Thymus (tissue), 11 donors: ENCODE measurements at regions not wholly inside any gene's neighbourhood (a gene's known extent, or its start where the extent isn't known, plus 50 kb on each side); places are given as distances from the start of the nearest gene placed in this dataset.
"Not testable (repeated sequence)": the region's sequence is repeated elsewhere in the genome, so short reads cannot be mapped to it uniquely, and the experiment has no call there.

Experiments
- DNase-seq, 9 donors: peaks; one replicate each; pipeline ENCODE4 v3.0.0-alpha.2; 2013; ENCODE audit warnings: low spot score in 9 of 9, low read depth in 6 of 9, missing footprints in 1 of 9
- H3K27ac ChIP-seq, 2 donors: one replicate each; pipeline ENCODE4 v1.5.1; 2013; ENCODE audit warnings: control low read depth in 1 of 2, low read depth in 1 of 2, low read length in 1 of 2, mild to moderate bottlenecking in 1 of 2, moderate library complexity in 1 of 2
- H3K27me3 ChIP-seq, 2 donors: one replicate each; pipeline ENCODE4 v1.5.1; 2013; ENCODE audit warnings: low read length in 1 of 2; ENCODE audit not compliant: control insufficient read depth in 2 of 2, insufficient read depth in 1 of 2
- H3K36me3 ChIP-seq, 2 donors: one replicate each; pipeline ENCODE4 v1.5.1; 2013; ENCODE audit warnings: low read length in 1 of 2, mild to moderate bottlenecking in 1 of 2, moderate library complexity in 1 of 2; ENCODE audit not compliant: control insufficient read depth in 2 of 2, insufficient read depth in 2 of 2
- H3K4me1 ChIP-seq, 2 donors: one replicate each; pipeline ENCODE4 v1.5.1; 2013; ENCODE audit warnings: low read length in 2 of 2; ENCODE audit not compliant: control insufficient read depth in 2 of 2, insufficient read depth in 2 of 2
- H3K4me3 ChIP-seq, 2 donors: one replicate each; pipeline ENCODE4 v1.5.1; 2013; ENCODE audit warnings: low read length in 2 of 2, control low read depth in 1 of 2, mild to moderate bottlenecking in 1 of 2
- H3K9me3 ChIP-seq, 2 donors: one replicate each; pipeline ENCODE4 v1.5.1; 2013; ENCODE audit warnings: low read length in 1 of 2, mild to moderate bottlenecking in 1 of 2; ENCODE audit not compliant: control insufficient read depth in 2 of 2, insufficient read depth in 1 of 2
- WGBS: extraction: QIAGEN DNeasy Blood & Tissue Kit; methylation state at CpG from one replicate; pipeline ENCODE4 v1.1.7; 2013; 5-methylcytosine and 5-hydroxymethylcytosine counted together
- donor health status: healthy.

- Histone ChIP-seq H3K4me1 (no peaks in the 10 kb centered on the region), H3K27me3 (no peaks in the 10 kb centered on the region), H3K9me3 (no peaks in the 10 kb centered on the region), H3K4me3 (no peak overlapping the region), H3K36me3 (no peaks in the 10 kb centered on the region), H3K27ac (no peak overlapping the region)
- 95% methylated on average over 1 of the region's 1 CpG for WGBS
- DNase-seq: no peak
Observed at GRCh38 chr1:166695115-166695514, 144.2 kb upstream of the POGK start.

GRCh38 chr1:166695834-166696233, 143.4 kb upstream of the POGK start:
- H3K4me3 ChIP-seq, H3K9me3 ChIP-seq, H3K27me3 ChIP-seq, H3K4me1 ChIP-seq, H3K36me3 ChIP-seq, H3K27ac ChIP-seq, DNase-seq: not testable (repeated sequence)
- WGBS: 54% methylated on average over 2 of the region's 2 CpGs

GRCh38 chr1:166698771-166699170, 140.5 kb upstream of the POGK start:
- DNase-seq: no peak
- Histone ChIP-seq H3K27ac (no peak overlapping the region), H3K36me3 (no peaks in the 10 kb centered on the region), H3K4me1 (no peaks in the 10 kb centered on the region), H3K27me3 (no peaks in the 10 kb centered on the region), H3K4me3 (no peak overlapping the region), H3K9me3 (no peaks in the 10 kb centered on the region)
- WGBS: 95% methylated on average over 4 of the region's 4 CpGs

DNA sequence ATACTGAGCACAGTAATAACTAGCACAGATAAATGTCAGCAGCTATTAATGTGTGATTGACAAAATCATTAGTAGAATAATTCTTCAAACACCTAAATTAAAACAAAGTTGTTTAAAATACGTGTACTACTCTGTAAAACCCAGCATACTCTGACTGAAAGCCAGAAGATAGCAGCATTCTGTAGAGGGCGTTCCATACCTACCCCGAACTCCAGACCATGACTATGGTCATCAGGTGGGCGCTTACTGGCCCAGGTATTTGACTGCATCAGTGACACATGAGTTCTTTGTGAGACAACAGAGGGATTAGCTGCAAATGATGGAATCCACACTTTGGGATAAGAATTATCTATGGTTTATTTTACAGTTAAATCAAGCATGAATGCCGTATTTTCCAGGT, 139.7 kb upstream of the POGK start:
- no peaks in the 10 kb centered on the region for H3K4me1 ChIP-seq
- WGBS: 75% methylated on average over 5 of the region's 5 CpGs
- H3K36me3 ChIP-seq: no peaks in the 10 kb centered on the region

DNA sequence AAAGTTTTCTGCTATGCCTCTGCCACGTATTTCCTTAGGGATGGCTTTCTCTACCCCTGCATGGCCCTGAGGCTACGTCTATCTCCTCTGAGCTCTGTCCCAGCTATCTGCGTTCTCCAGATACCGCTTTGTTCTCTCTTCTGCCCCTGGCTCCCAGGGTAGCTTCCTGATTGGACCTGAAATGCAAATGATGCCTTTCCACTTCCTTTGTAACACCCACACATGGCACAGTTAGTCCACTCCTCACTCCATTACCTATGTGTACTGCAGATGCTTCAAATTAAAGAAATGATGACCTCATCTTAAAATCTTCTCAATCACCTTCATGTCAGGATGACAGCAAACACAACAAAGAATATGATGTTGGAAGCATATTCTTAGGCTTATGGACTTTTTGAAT, 138.6 kb upstream of the POGK start:
- no peaks in the 10 kb centered on the region for H3K36me3 ChIP-seq
- H3K9me3 ChIP-seq: no peaks in the 10 kb centered on the region
- H3K4me1 ChIP-seq: no peaks in the 10 kb centered on the region
- no peaks in the 10 kb centered on the region for H3K27me3 ChIP-seq
- DNase-seq: no peak
- no peak overlapping the region for H3K27ac ChIP-seq
- 90% methylated on average over 4 of the region's 4 CpGs for WGBS
- no peak overlapping the region for H3K4me3 ChIP-seq

More for the DNA sequence above, 139.7 kb upstream of the POGK start:
- no peak overlapping the region for H3K27ac ChIP-seq
- H3K4me3 ChIP-seq: no peak overlapping the region
- no peaks in the 10 kb centered on the region for H3K27me3 ChIP-seq
- no peak for DNase-seq
- no peaks in the 10 kb centered on the region for H3K9me3 ChIP-seq

GRCh38 chr1:166701603-166702100, 137.6 kb upstream of the POGK start:
- WGBS: 88% methylated on average over 1 of the region's 1 CpG
- no peaks in the 10 kb centered on the region for H3K36me3 ChIP-seq

DNA sequence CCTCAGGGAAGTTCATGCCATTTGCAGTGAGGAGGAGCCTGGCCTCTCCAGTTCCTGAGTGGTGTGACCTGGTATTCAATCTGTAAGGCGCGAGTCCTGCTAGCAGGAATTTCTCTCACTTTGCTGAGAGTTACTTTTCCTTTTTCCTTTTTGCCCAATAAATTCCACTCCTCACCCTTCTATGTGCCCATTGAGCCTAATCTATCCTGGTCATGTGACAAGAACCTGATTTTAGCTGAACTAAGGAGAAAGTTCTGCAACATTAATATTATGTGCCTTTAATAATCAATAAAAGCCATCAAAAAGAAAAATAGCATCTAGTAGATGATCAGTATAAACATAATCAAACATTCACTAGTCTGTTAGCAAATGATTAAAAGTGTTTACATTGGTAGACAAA, 136.1 kb upstream of the POGK start:
- no peaks in the 10 kb centered on the region for H3K9me3 ChIP-seq
- no peak for DNase-seq
- WGBS: 94% methylated on average over 2 of the region's 2 CpGs
- H3K4me1 ChIP-seq: no peaks in the 10 kb centered on the region
- no peaks in the 10 kb centered on the region for H3K27me3 ChIP-seq
- H3K4me3 ChIP-seq: no peak overlapping the region
- H3K36me3 ChIP-seq: no peaks in the 10 kb centered on the region
- no peak overlapping the region for H3K27ac ChIP-seq

More at GRCh38 chr1:166701603-166702100, 137.6 kb upstream of the POGK start:
- H3K27me3 ChIP-seq: no peaks in the 10 kb centered on the region
- H3K4me1 ChIP-seq: no peaks in the 10 kb centered on the region
- no peaks in the 10 kb centered on the region for H3K9me3 ChIP-seq
- no peak overlapping the region for H3K27ac ChIP-seq
- no peak for DNase-seq
- no peak overlapping the region for H3K4me3 ChIP-seq

- no peak for DNase-seq
- no peak overlapping the region for H3K4me3 ChIP-seq
- no peaks in the 10 kb centered on the region for H3K27me3 ChIP-seq
- H3K4me1 ChIP-seq: no peaks in the 10 kb centered on the region
- WGBS: 11% methylated on average over 4 of the region's 4 CpGs
- H3K9me3 ChIP-seq: no peaks in the 10 kb centered on the region
- H3K27ac ChIP-seq: no peak overlapping the region
- no peaks in the 10 kb centered on the region for H3K36me3 ChIP-seq
Observed at GRCh38 chr1:166703726-166704462, 135.4 kb upstream of the POGK start.

DNA sequence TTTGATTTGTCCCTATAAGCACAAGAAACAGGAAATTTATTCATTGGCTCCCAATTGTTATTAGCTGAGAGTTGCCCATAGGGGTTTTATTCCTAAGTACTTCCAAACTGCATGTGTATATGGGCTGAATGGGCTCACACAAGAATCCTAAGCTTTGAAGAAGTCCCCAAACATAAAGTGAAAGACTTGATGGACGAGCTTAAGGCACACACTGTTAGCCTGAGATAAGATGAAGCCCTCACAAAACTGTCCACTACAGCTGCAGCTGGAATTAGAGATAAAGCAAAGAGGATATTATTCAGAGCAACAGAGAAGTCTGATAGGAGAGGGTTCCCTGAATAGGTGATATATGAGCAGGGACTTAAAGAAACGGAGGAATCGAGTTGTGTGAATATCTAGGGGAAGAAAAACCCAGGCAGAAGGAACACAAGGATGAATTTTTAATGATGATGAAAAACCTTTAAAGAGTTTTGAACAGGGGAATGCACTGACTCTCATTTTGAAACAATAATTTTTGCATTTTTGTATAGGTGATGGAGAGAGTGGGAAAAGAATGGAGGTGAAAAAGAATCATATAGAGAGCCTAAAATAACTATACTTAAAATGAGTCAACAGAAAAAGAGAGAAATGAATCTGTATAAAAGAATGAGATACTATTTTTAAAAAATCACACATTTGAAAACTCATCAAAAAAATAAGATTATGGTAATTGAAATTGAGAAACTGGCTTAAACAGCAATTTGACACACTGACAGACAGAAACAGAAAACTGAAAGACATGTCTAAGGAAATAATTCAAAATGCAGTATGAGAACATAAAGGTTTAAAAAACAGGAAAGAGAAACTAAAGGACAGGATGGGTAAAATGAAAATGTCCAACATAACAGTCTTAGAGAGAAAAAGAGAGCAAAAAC, 133.6 kb upstream of the POGK start:
- H3K36me3 ChIP-seq: no peaks in the 10 kb centered on the region
- WGBS: 17% methylated on average over 3 of the region's 3 CpGs
- no peak overlapping the region for H3K27ac ChIP-seq
- no peaks in the 10 kb centered on the region for H3K27me3 ChIP-seq
- H3K4me3 ChIP-seq: no peak overlapping the region
- no peaks in the 10 kb centered on the region for H3K4me1 ChIP-seq
- DNase-seq: no peak
- H3K9me3 ChIP-seq: no peaks in the 10 kb centered on the region
